Vagina (tissue), 2 donors: ENCODE measurements at regions not wholly inside any gene's neighbourhood (a gene's known extent, or its start where the extent isn't known, plus 50 kb on each side); places are given as distances from the start of the nearest gene placed in this dataset.

Experiments
- DNase-seq, 2 donors: peaks; one replicate each; pipeline ENCODE4 v3.0.0-alpha.2; 2017; ENCODE audit errors: extremely low spot score in 2 of 2
- H3K27ac ChIP-seq: fragments of 200-600 bp; sonication (generic); one replicate; pipeline ENCODE4 v1.5.1; 2019
- H3K27me3 ChIP-seq: fragments of 200-600 bp; sonication (generic); one replicate; pipeline ENCODE4 v1.5.1; 2019
- H3K36me3 ChIP-seq, 2 donors: fragments of 200-600 bp; sonication (generic); one replicate each; pipeline ENCODE4 v1.5.1; 2017 to 2019
- H3K4me1 ChIP-seq: fragments of 200-600 bp; sonication (generic); one replicate; pipeline ENCODE4 v1.5.1; 2019
- H3K4me3 ChIP-seq, 2 donors: fragments of 200-600 bp; sonication (generic); 1 replicate in 1 of 2; 2 replicates in 1 of 2; pipeline ENCODE4 v1.5.1; 2016 to 2019
- H3K9me3 ChIP-seq: fragments of 200-600 bp; sonication (generic); one replicate; pipeline ENCODE4 v1.5.1; 2019
- CTCF ChIP-seq, 3 experiments: fragments of 450-650 bp in 2 of 3; fragments of 200-600 bp in 1 of 3; sonication (generic) in 1 of 3; IDR thresholded peaks; one replicate each; pipeline ENCODE4 v1.5.1; 2017 to 2019; ENCODE audit warnings: antibody characterized with exemption in 3 of 3, mild to moderate bottlenecking in 2 of 3, moderate library complexity in 2 of 3
- POLR2A ChIP-seq, 2 donors: fragments of 450-650 bp; IDR thresholded peaks; one replicate each; pipeline ENCODE4 v1.6.1; 2017; ENCODE audit warnings: antibody characterized with exemption in 2 of 2, mild to moderate bottlenecking in 2 of 2, moderate library complexity in 2 of 2
- POLR2AphosphoS5 ChIP-seq, 2 donors: sonication (generic); formaldehyde crosslinking; IDR thresholded peaks; one replicate each; pipeline ENCODE4 v1.9.0; 2017; ENCODE audit warnings: antibody characterized with exemption in 2 of 2, mild to moderate bottlenecking in 2 of 2, low read depth in 1 of 2; ENCODE audit not compliant: insufficient read depth in 1 of 2
- intact Hi-C: fragments of 100-400 bp; cut with DNase I; formaldehyde crosslinking; loops from one replicate; pipeline ENCODE4 v1.15.1; 2023

GRCh38 chr7:26001662-26002244, 150.2 kb upstream of the NFE2L3 start:
- Histone ChIP-seq H3K4me1 (no peaks in the 10 kb centered on the region), H3K9me3 (no peaks in the 10 kb centered on the region), H3K27me3 (no peaks in the 10 kb centered on the region), H3K36me3 (no peaks in the 10 kb centered on the region), H3K27ac (no peak overlapping the region), H3K4me3 (no peak overlapping the region)
- TF ChIP-seq POLR2AphosphoS5 (IDR thresholded peaks at IDR 0.05; ENCODE audit: insufficient read depth in 1 of 2, low read depth in 1 of 2) (no peak), CTCF (IDR thresholded peaks at IDR 0.05) (no peak), POLR2A (IDR thresholded peaks at IDR 0.05) (no peak)
- no peak for DNase-seq
- intact Hi-C loops = no loop called here

- Histone ChIP-seq H3K36me3 (no peaks in the 10 kb centered on the region), H3K4me3 (no peak overlapping the region), H3K27ac (no peak overlapping the region), H3K9me3 (no peaks in the 10 kb centered on the region), H3K4me1 (no peaks in the 10 kb centered on the region), H3K27me3 (no peaks in the 10 kb centered on the region)
- TF ChIP-seq POLR2A (IDR thresholded peaks at IDR 0.05) (no peak), CTCF (IDR thresholded peaks at IDR 0.05) (no peak), POLR2AphosphoS5 (IDR thresholded peaks at IDR 0.05; ENCODE audit: insufficient read depth in 1 of 2, low read depth in 1 of 2) (no peak)
- DNase-seq = no peak
- intact Hi-C loops = no loop called here
These were observed 146.2 kb upstream of the NFE2L3 start for GRCh38 chr7:26005683-26006410.

- Histone ChIP-seq H3K4me1 (no peaks in the 10 kb centered on the region), H3K27me3 (no peaks in the 10 kb centered on the region), H3K9me3 (no peaks in the 10 kb centered on the region), H3K4me3 (no peak overlapping the region), H3K36me3 (no peaks in the 10 kb centered on the region), H3K27ac (no peak overlapping the region)
- no peak for DNase-seq
- intact Hi-C loops = no loop called here
- TF ChIP-seq CTCF (IDR thresholded peaks at IDR 0.05) (no peak), POLR2A (IDR thresholded peaks at IDR 0.05) (no peak), POLR2AphosphoS5 (IDR thresholded peaks at IDR 0.05; ENCODE audit: insufficient read depth in 1 of 2, low read depth in 1 of 2) (no peak)
These were observed 145.6 kb upstream of the NFE2L3 start for GRCh38 chr7:26006426-26006825.

- no peak overlapping the region for H3K27ac ChIP-seq
- H3K4me1 ChIP-seq = no peaks in the 10 kb centered on the region
- DNase-seq = no peak
- intact Hi-C loops = no loop called here
- no peaks in the 10 kb centered on the region for H3K9me3 ChIP-seq
- TF ChIP-seq POLR2AphosphoS5 (IDR thresholded peaks at IDR 0.05; ENCODE audit: insufficient read depth in 1 of 2, low read depth in 1 of 2) (no peak), POLR2A (IDR thresholded peaks at IDR 0.05) (no peak), CTCF (IDR thresholded peaks at IDR 0.05) (no peak)
- no peaks in the 10 kb centered on the region for H3K27me3 ChIP-seq
- H3K36me3 ChIP-seq = no peaks in the 10 kb centered on the region
- no peak overlapping the region for H3K4me3 ChIP-seq
These were observed 144.5 kb upstream of the NFE2L3 start for GRCh38 chr7:26007510-26007909.

- intact Hi-C loops = no loop called here
- Histone ChIP-seq H3K9me3 (no peaks in the 10 kb centered on the region), H3K4me3 (no peak overlapping the region), H3K27me3 (no peaks in the 10 kb centered on the region), H3K36me3 (no peaks in the 10 kb centered on the region), H3K27ac (no peak overlapping the region), H3K4me1 (no peaks in the 10 kb centered on the region)
- TF ChIP-seq CTCF (IDR thresholded peaks at IDR 0.05) (no peak), POLR2AphosphoS5 (IDR thresholded peaks at IDR 0.05; ENCODE audit: insufficient read depth in 1 of 2, low read depth in 1 of 2) (no peak)
- DNase-seq = no peak
These were observed 143.6 kb upstream of the NFE2L3 start for GRCh38 chr7:26008428-26008827.
